ENCODE measurements at regions not wholly inside any gene's neighbourhood (a gene's known extent, or its start where the extent isn't known, plus 50 kb on each side); places are given as distances from the start of the nearest gene placed in this dataset.

DNA sequence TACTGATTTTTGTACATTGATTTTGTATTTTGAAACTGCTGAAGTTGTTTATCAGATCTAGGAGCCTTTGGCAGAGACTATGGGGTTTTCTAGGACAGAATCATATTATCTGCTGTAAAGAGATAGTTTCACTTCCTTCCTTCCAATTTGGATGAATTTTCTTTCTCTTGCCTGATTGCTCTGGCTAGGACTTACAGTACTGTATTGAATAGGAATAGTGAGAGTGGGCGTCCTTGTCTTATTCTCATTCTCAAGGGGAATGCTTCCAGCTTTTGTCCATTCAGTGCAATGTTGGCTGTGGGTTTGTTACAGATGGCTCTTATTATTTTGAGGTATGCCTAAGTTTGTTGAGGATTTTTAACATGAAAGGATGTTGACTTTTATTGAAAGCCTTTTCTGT lies 290.1 kb downstream of the MAP2K4 start:
- Histone ChIP-seq H3K9me3 (no peaks in the 10 kb centered on the region), H3K36me3 (no peaks in the 10 kb centered on the region), H3K27ac (no peak overlapping the region), H3K27me3 (no peaks in the 10 kb centered on the region), H3K4me1 (no peaks in the 10 kb centered on the region), H3K4me3 (no peak overlapping the region)
- 59% methylated on average over 1 of the region's 1 CpG for WGBS
- TF ChIP-seq POLR2AphosphoS5 (IDR thresholded peaks at IDR 0.05): no peak
- no peak for TF ChIP-seq EP300 (IDR thresholded peaks at IDR 0.05)
- TF ChIP-seq POLR2A (IDR thresholded peaks at IDR 0.05): no peak
- TF ChIP-seq, protein P1, sequence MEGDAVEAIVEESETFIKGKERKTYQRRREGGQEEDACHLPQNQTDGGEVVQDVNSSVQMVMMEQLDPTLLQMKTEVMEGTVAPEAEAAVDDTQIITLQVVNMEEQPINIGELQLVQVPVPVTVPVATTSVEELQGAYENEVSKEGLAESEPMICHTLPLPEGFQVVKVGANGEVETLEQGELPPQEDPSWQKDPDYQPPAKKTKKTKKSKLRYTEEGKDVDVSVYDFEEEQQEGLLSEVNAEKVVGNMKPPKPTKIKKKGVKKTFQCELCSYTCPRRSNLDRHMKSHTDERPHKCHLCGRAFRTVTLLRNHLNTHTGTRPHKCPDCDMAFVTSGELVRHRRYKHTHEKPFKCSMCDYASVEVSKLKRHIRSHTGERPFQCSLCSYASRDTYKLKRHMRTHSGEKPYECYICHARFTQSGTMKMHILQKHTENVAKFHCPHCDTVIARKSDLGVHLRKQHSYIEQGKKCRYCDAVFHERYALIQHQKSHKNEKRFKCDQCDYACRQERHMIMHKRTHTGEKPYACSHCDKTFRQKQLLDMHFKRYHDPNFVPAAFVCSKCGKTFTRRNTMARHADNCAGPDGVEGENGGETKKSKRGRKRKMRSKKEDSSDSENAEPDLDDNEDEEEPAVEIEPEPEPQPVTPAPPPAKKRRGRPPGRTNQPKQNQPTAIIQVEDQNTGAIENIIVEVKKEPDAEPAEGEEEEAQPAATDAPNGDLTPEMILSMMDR (IDR thresholded peaks at IDR 0.05): no peak
- no peak for DNase-seq (ENCODE audit: low spot score in 2 of 2)

DNA sequence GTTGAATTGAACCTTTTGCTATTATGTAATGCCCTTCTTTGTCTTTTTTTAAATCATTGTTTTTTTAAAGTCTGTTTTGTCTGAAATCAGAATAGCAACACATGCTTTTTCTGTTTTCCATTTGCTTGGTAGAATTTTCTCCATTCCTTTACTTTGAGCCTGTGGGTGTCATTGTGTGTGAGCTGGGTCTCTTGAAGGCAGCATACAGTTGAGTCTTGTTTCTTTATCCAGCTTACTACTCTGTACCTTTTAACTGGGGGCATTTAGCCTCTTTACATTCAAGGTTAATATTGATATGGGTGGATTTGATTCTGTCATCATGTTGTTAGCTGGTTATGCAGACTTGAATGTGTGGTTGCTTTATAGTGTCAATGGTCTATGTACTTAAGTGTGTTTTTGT lies 292.0 kb downstream of the MAP2K4 start:
- no peaks in the 10 kb centered on the region for H3K27me3 ChIP-seq
- H3K27ac ChIP-seq: no peak overlapping the region
- no peak for DNase-seq (ENCODE audit: low spot score in 2 of 2)
- no peaks in the 10 kb centered on the region for H3K36me3 ChIP-seq
- no peaks in the 10 kb centered on the region for H3K9me3 ChIP-seq
- no peaks in the 10 kb centered on the region for H3K4me1 ChIP-seq
- H3K4me3 ChIP-seq: no peak overlapping the region
- no peak for TF ChIP-seq POLR2A (IDR thresholded peaks at IDR 0.05)
- no peak for TF ChIP-seq EP300 (IDR thresholded peaks at IDR 0.05)
- TF ChIP-seq, protein P1 (IDR thresholded peaks at IDR 0.05): no peak
- TF ChIP-seq POLR2AphosphoS5 (IDR thresholded peaks at IDR 0.05): no peak

DNA sequence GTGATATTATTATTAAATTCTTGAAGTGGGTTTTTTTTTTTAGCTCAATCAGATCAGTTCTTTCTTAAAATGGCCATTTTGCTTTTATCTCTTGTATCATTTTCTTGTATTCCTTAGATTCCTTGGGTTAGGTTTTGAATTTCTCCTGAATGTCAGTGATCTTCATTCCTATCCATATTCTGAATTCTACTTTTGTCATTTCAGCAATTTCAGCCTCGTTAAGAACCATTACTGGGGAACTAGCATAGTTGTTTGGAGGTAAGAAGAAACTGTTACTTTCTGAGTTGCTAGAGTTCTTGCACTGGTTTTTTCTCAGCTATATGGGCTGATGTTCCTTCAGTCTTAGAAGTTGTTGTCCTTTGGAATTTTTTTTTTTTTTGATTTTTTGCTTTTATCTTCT lies 293.1 kb downstream of the MAP2K4 start:
- no peak for DNase-seq (ENCODE audit: low spot score in 2 of 2)
- Histone ChIP-seq H3K27me3 (no peaks in the 10 kb centered on the region), H3K36me3 (no peaks in the 10 kb centered on the region), H3K27ac (no peak overlapping the region), H3K4me1 (no peaks in the 10 kb centered on the region), H3K4me3 (no peak overlapping the region), H3K9me3 (no peaks in the 10 kb centered on the region)
- TF ChIP-seq, protein P1 (IDR thresholded peaks at IDR 0.05): no peak
- TF ChIP-seq POLR2AphosphoS5 (IDR thresholded peaks at IDR 0.05): no peak
- TF ChIP-seq EP300 (IDR thresholded peaks at IDR 0.05): no peak
- no peak for TF ChIP-seq POLR2A (IDR thresholded peaks at IDR 0.05)
- WGBS: 81% methylated on average over 1 of the region's 1 CpG

DNA sequence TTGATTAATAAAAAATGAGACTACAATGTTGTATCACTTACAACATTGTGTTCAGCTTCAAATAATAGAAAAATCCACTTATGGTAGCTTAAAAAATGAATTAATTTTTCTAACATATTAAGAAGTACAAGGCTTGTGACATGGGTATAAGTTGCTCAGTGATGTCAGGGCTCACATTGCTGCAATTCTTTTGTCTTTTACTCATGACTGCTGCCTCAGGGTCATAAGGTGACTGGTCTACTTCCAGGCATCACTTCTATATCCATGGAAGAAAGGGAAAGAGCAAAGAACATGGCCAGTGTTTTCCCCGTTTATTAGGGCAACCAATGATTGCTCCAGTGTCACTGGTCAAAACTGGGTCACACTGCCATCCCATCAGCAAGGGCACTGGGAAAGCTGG lies 295.3 kb downstream of the MAP2K4 start:
- 90% methylated on average over 1 of the region's 1 CpG for WGBS
- H3K4me1 ChIP-seq: no peaks in the 10 kb centered on the region
- H3K4me3 ChIP-seq: no peak overlapping the region
- no peaks in the 10 kb centered on the region for H3K36me3 ChIP-seq
- TF ChIP-seq EP300 (IDR thresholded peaks at IDR 0.05): no peak
- TF ChIP-seq, protein P1 (IDR thresholded peaks at IDR 0.05): no peak
- no peak for TF ChIP-seq POLR2A (IDR thresholded peaks at IDR 0.05)
- no peak for TF ChIP-seq POLR2AphosphoS5 (IDR thresholded peaks at IDR 0.05)
- no peak overlapping the region for H3K27ac ChIP-seq
- H3K27me3 ChIP-seq: no peaks in the 10 kb centered on the region
- no peak for DNase-seq (ENCODE audit: low spot score in 2 of 2)
- H3K9me3 ChIP-seq: no peaks in the 10 kb centered on the region

DNA sequence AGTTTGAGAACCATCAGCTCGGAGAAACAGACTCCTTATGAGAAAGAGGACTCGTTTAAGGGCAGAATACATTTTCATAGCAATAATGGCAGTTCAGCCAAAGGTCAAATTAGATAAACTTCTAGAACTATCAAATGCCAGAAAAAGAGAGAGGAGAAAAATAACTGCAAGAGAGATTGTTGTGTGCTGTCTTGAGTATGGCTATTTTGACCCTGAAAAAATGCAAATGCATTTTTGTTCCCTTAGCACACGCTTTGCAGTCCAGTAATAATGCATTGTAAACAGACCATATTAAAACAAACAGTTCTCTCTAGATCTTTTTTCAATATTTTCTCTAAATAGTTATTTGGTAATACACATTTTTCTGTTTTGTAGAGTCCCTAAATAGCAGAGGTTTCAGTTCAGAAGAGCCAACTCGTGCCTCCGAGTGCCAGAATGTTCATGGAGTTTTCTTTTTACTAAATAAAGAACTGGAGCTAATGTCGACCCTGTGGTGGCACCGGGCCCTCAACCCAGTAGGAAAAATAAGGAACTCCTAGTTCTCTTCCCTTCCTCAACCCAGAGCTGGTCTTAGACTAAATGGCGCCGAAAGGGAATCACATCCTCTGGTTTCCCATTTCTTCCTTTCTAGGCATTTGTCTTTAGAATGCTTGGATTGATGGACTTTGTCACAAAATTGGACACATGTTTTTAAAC lies 298.0 kb downstream of the MAP2K4 start:
- H3K4me1 ChIP-seq: no peaks in the 10 kb centered on the region
- TF ChIP-seq EP300 (IDR thresholded peaks at IDR 0.05) (no peak), POLR2A (IDR thresholded peaks at IDR 0.05) (no peak), POLR2AphosphoS5 (IDR thresholded peaks at IDR 0.05) (no peak)
- TF ChIP-seq, protein P1 (IDR thresholded peaks at IDR 0.05): no peak
- no peaks in the 10 kb centered on the region for H3K9me3 ChIP-seq
- 71% methylated on average over 9 of the region's 9 CpGs for WGBS
- H3K4me3 ChIP-seq: no peak overlapping the region
- DNase-seq (ENCODE audit: low spot score in 2 of 2): no peak
- no peaks in the 10 kb centered on the region for H3K36me3 ChIP-seq
- H3K27ac ChIP-seq: no peak overlapping the region
- H3K27me3 ChIP-seq: no peaks in the 10 kb centered on the region

Measured in suprapubic skin (tissue), 4 donors.